HCT116 (cell line): ENCODE measurements at regions not wholly inside any gene's neighbourhood (a gene's known extent, or its start where the extent isn't known, plus 50 kb on each side); places are given as distances from the start of the nearest gene placed in this dataset.

Experiments
- ATAC-seq: fragments of 200-7000 bp; cut with Tn5 transposase; 2 replicates; pipeline ENCODE4 v1.9.1; 2020; ENCODE audit warnings: mild to moderate bottlenecking, moderate library complexity
- BruUV-seq: library from RNA; stranded (reverse); fragments of 400-500 nt; replicated peaks from 2 replicates; lab custom pipeline; 2021; lab: Mats Ljungman, UMichigan
- CTCF ChIA-PET: fragments of 300-600 bp; sonication (Branson Sonifier 250); formaldehyde crosslinking; loops from one replicate; lab custom pipeline; 2021; ENCODE audit warnings: antibody characterized with exemption; lab: Charles Lee
- POLR2A ChIA-PET: fragments of 300-600, 350-600 bp; sonication (Branson Sonifier 250); formaldehyde crosslinking; loops from one replicate; lab custom pipeline; 2021; ENCODE audit warnings: antibody characterized with exemption; lab: Charles Lee
- RAD21 ChIA-PET, 2 experiments: fragments of 300-600 bp; sonication (Branson Sonifier 250); formaldehyde crosslinking; loops; one replicate each; lab custom pipeline; 2023; ENCODE audit warnings: low total read pairs in 2 of 2; ENCODE audit not compliant: uncharacterized antibody in 2 of 2, unreplicated experiment in 2 of 2, low non-redundant PET in 1 of 2; lab: Charles Lee
- DNase-seq: peaks from one replicate; pipeline ENCODE4 v3.0.0-alpha.2; 2010; ENCODE audit warnings: low read depth, low spot score
- H2AFZ ChIP-seq: fragments of 200-600 bp; shearing (Covaris generic), sonication (generic); 2 replicates; pipeline ENCODE4 v1.6.1; 2017; ENCODE audit warnings: low read depth, mixed run types, mixed read lengths, antibody characterized with exemption, low read length; ENCODE audit not compliant: poor library complexity, severe bottlenecking
- H3K27ac ChIP-seq: 2 replicates; pipeline ENCODE4 v1.5.1; 2012; ENCODE audit warnings: low read depth, low read length
- H3K27me3 ChIP-seq: fragments of 200-600 bp; sonication (generic); 2 replicates; pipeline ENCODE4 v1.6.1; 2016; ENCODE audit warnings: mixed run types, low read length, mixed read lengths; ENCODE audit not compliant: insufficient read depth
- H3K36me3 ChIP-seq, 2 experiments: fragments of 200-500 bp in 1 of 2; fragments of 200-600 bp in 1 of 2; sonication (Bioruptor generic) in 1 of 2; sonication (generic) in 1 of 2; 2 replicates each; pipeline versions ENCODE4 v1.5.1 to v1.6.1; 2014 to 2016; ENCODE audit warnings: low read length in 2 of 2, inconsistent platforms in 1 of 2, mixed read lengths in 1 of 2, mixed run types in 1 of 2; ENCODE audit not compliant: insufficient read depth in 2 of 2, control insufficient read depth in 1 of 2
- H3K4me1 ChIP-seq, 2 experiments: fragments of 200-600 bp in 1 of 2; sonication (generic) in 1 of 2; 2 replicates each; pipeline versions ENCODE4 v1.5.1 to v1.6.1; 2012 to 2017; ENCODE audit warnings: low read length in 2 of 2, inconsistent platforms in 1 of 2, mild to moderate bottlenecking in 1 of 2, mixed read lengths in 1 of 2, mixed run types in 1 of 2, moderate library complexity in 1 of 2; ENCODE audit not compliant: insufficient read depth in 2 of 2, control insufficient read depth in 1 of 2
- H3K4me2 ChIP-seq: fragments of 200-600 bp; sonication (generic); 2 replicates; pipeline ENCODE4 v1.6.1; 2017; ENCODE audit warnings: mixed run types, low read length, mixed read lengths
- H3K4me3 ChIP-seq, 2 experiments: fragments of 200-600 bp in 1 of 2; sonication (generic) in 1 of 2; replicated peaks in 1 of 2; 2 replicates each; pipeline ENCODE4 v1.5.1; 2011 to 2016; ENCODE audit warnings: low read length in 2 of 2, control low read depth in 1 of 2, low read depth in 1 of 2, mild to moderate bottlenecking in 1 of 2, mixed read lengths in 1 of 2, mixed run types in 1 of 2
- H3K79me2 ChIP-seq: fragments of 200-600 bp; sonication (generic); 2 replicates; pipeline ENCODE4 v1.6.1; 2017; ENCODE audit warnings: mild to moderate bottlenecking, mixed run types, low read length, moderate library complexity, mixed read lengths; ENCODE audit not compliant: insufficient read depth
- H3K9ac ChIP-seq: fragments of 200-600 bp; sonication (generic); 2 replicates; pipeline ENCODE4 v1.6.1; 2016; ENCODE audit warnings: low read length, mixed read lengths
- H3K9me2 ChIP-seq: fragments of 200-600 bp; sonication (generic), shearing (Covaris generic); 2 replicates; pipeline ENCODE4 v1.6.1; 2017; ENCODE audit warnings: mixed run types, mild to moderate bottlenecking, moderate library complexity; ENCODE audit not compliant: insufficient read depth
- H3K9me3 ChIP-seq, 2 experiments: fragments of 200-500 bp in 1 of 2; fragments of 200-600 bp in 1 of 2; sonication (Bioruptor generic) in 1 of 2; sonication (generic) in 1 of 2; 2 replicates each; pipeline ENCODE4 v1.6.1; 2014 to 2017; ENCODE audit warnings: low read length in 2 of 2, mixed read lengths in 2 of 2, inconsistent platforms in 1 of 2, low read depth in 1 of 2, mild to moderate bottlenecking in 1 of 2, mixed run types in 1 of 2, moderate library complexity in 1 of 2; ENCODE audit not compliant: control insufficient read depth in 1 of 2, insufficient read depth in 1 of 2
- H4K20me1 ChIP-seq: fragments of 200-600 bp; sonication (generic), shearing (Covaris generic); 2 replicates; pipeline ENCODE4 v1.6.1; 2017; ENCODE audit warnings: mixed run types, mild to moderate bottlenecking, moderate library complexity; ENCODE audit not compliant: insufficient read depth
- CEBPB ChIP-seq: IDR thresholded peaks from 2 replicates; pipeline ENCODE4 v1.6.1; 2012; ENCODE audit warnings: low read depth
- EZH2 ChIP-seq: fragments of 200-600 bp; sonication (generic); IDR thresholded peaks from 2 replicates; pipeline ENCODE4 v1.6.1; 2017; ENCODE audit warnings: antibody characterized with exemption, mixed run types
- EZH2phosphoT487 ChIP-seq: fragments of 200-600 bp; IDR thresholded peaks from 2 replicates; pipeline ENCODE4 v1.6.1; 2018; ENCODE audit warnings: antibody characterized with exemption, borderline replicate concordance
- FOSL1 ChIP-seq: IDR thresholded peaks from 2 replicates; pipeline ENCODE4 v1.6.1; 2012; ENCODE audit warnings: low read depth
- JUND ChIP-seq: IDR thresholded peaks from 2 replicates; pipeline ENCODE4 v1.6.1; 2012
- MAX ChIP-seq: IDR thresholded peaks from 2 replicates; pipeline ENCODE4 v1.6.1; 2012
- RAD21 ChIP-seq: IDR thresholded peaks from 2 replicates; pipeline ENCODE4 v1.6.1; 2012; ENCODE audit warnings: low read depth, mild to moderate bottlenecking
- SP1 ChIP-seq: IDR thresholded peaks from 2 replicates; pipeline ENCODE4 v1.6.1; 2012; ENCODE audit warnings: low read depth
- SRF ChIP-seq: IDR thresholded peaks from 2 replicates; pipeline ENCODE4 v1.6.1; 2012; ENCODE audit warnings: low read depth
- TCF7L2 ChIP-seq: IDR thresholded peaks from 2 replicates; pipeline ENCODE4 v1.7.0; 2011; ENCODE audit warnings: borderline replicate concordance, inconsistent platforms; ENCODE audit not compliant: insufficient read depth, insufficient read length; ENCODE audit errors: extremely low read depth
- YY1 ChIP-seq: IDR thresholded peaks from 2 replicates; pipeline ENCODE4 v1.6.1; 2011; ENCODE audit warnings: low read length, low read depth, moderate library complexity, mild to moderate bottlenecking; ENCODE audit not compliant: insufficient replicate concordance; ENCODE audit errors: extremely low read depth
- ZFX ChIP-seq: fragments of 450-650 bp; IDR thresholded peaks from 2 replicates; pipeline ENCODE4 v1.6.1; 2017
- ZNF274 ChIP-seq: fragments of 200-500 bp; sonication (Bioruptor generic); IDR thresholded peaks from 2 replicates; pipeline ENCODE4 v1.6.1; 2014; ENCODE audit warnings: mild to moderate bottlenecking, low read depth, low read length, inconsistent platforms
- intact Hi-C: fragments of 100-400 bp; cut with micrococcal nuclease; formaldehyde crosslinking; loops from 2 replicates; pipeline ENCODE4 v1.10.0; 2022

- H3K36me3 ChIP-seq: no peaks in the 10 kb centered on the region
- TF ChIP-seq EZH2 (no peak), SP1 (no peak), FOSL1 (no peak), ZFX (no peak), CEBPB (no peak), SRF (no peak), MAX (no peak), TCF7L2 (no peak), JUND (no peak), EZH2phosphoT487 (no peak)
- TF ChIP-seq, all 23 proteins: peak for 0
- Histone ChIP-seq H3K4me2 (no peak overlapping the region), H3K9me3 (peaks cover 4 to 20% of the 10 kb centered on the region in 2 experiments; a peak in 2 of 4 replicates), H3K79me2 (no peaks in the 10 kb centered on the region), H2AFZ (no peak overlapping the region), H4K20me1 (no peaks in the 10 kb centered on the region), H3K9ac (no peak overlapping the region), H3K27ac (no peak overlapping the region), H3K4me3 (no peak overlapping the region), H3K27me3 (no peaks in the 10 kb centered on the region), H3K4me1 (no peaks in the 10 kb centered on the region), H3K9me2 (no peaks in the 10 kb centered on the region)
- intact Hi-C loops: loop anchor here (10.0 kb wide), 1 partner anchor 112 kb away; no protein-coding TSS in a partner anchor
- POLR2A ChIA-PET: no interaction called here
- CTCF ChIA-PET: no interaction called here
- RAD21 ChIA-PET: no interaction called here
- ATAC-seq (no peak), DNase-seq (no peak)
- no TSS peak for BruUV-seq
Observed at GRCh38 chr12:34526946-34527345, 504.6 kb downstream of the ALG10 start.

GRCh38 chr12:34547276-34547675 is 525.0 kb downstream of the ALG10 start:
- TF ChIP-seq RAD21 (no peak), ZFX (no peak), YY1 (no peak), ZNF274 (no peak), EZH2phosphoT487 (no peak), CEBPB (no peak), JUND (no peak)

More at GRCh38 chr12:34547276-34547675, 525.0 kb downstream of the ALG10 start:
- H3K4me2 ChIP-seq: no peak overlapping the region
- H3K27me3 ChIP-seq: no peaks in the 10 kb centered on the region
- H4K20me1 ChIP-seq: no peaks in the 10 kb centered on the region
- H3K9me2 ChIP-seq: no peaks in the 10 kb centered on the region
- ChIA-PET RAD21 (no interaction called here), POLR2A (no interaction called here), CTCF (no interaction called here)
- ATAC-seq (no peak), DNase-seq (no peak)
- H3K4me1 ChIP-seq: no peaks in the 10 kb centered on the region
- H3K9me3 ChIP-seq: peaks cover 32 to 46% of the 10 kb centered on the region in 2 experiments; a peak in 3 of 4 replicates
- no peak overlapping the region for H3K27ac ChIP-seq
- no peak overlapping the region for H2AFZ ChIP-seq
- no peaks in the 10 kb centered on the region for H3K36me3 ChIP-seq
- BruUV-seq: no TSS peak
- H3K79me2 ChIP-seq: no peaks in the 10 kb centered on the region
- H3K4me3 ChIP-seq: no peak overlapping the region
- no peak overlapping the region for H3K9ac ChIP-seq
- intact Hi-C loops: no loop called here
